GM18909 (cell line): ENCODE measurements at regions not wholly inside any gene's neighbourhood (a gene's known extent, or its start where the extent isn't known, plus 50 kb on each side); places are given as distances from the start of the nearest gene placed in this dataset.

Experiments
- ATAC-seq: cut with Tn5 transposase; IDR thresholded peaks from one replicate; pipeline ENCODE4 v1.9.1; 2021; ENCODE audit warnings: mild to moderate bottlenecking; ENCODE audit not compliant: unreplicated experiment, poor library complexity

DNA sequence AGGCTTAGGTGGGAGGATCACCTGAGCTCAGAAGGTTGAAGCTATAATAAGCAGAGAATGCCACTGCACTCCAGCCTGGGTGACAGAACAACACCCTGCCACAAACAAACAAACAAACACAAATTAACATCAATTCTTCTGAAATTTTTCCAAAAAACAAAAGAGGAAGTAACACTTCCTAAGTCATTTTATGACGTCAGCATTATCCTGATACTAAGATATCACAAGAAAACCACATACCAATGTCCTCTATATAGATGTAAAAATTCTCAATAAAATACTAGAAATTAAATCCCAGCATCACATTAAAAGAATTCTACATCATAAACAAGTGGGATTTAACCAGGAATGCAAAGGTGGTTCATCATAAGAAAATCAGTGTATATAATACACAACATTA lies 64.4 kb upstream of the STK26 start:
- ATAC-seq: no peak

- no peak for ATAC-seq
Observed at GRCh38 chrX:131970347-131970746, 52.8 kb upstream of the STK26 start.
